ENCODE measurements at regions not wholly inside any gene's neighbourhood (a gene's known extent, or its start where the extent isn't known, plus 50 kb on each side); places are given as distances from the start of the nearest gene placed in this dataset.

DNA sequence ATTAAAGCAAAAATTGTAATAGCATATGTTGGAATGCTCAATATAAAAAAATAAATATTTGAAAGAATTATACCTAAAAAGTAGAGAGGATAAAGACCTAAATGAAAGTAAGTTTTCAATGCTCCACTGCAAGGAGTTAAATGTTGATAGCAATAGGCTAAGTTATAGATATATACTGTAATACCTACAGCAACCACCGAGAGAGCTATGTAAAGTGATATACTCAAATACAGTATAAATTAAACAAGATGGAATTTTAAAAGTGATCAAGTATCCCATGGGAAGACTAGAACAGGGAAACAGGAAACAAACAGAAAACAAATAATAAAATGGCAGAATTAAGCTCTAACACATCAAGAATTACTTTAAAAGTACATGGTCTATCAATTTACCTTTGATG, 73.9 kb downstream of the CASP3 start:
- no peak for DNase-seq

DNA sequence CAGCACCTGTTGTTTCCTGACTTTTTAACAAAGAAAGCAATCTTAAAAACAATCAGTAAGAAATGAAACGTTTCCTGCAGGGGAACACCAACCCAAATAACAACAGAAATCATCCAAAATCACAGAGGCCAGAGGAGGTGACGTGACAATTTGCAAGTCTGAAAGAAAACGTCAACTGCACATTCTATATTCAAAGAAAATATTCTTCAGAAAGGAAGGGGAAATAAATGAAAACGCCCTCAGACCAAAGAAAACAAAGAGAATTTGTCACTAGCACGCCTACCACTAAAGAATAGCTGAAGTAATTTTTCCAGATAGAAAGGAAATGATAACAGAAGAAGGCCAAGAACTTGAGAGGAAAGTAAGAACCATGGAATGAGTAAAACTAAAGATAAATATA, 74.4 kb downstream of the CASP3 start:
- DNase-seq = no peak

DNA sequence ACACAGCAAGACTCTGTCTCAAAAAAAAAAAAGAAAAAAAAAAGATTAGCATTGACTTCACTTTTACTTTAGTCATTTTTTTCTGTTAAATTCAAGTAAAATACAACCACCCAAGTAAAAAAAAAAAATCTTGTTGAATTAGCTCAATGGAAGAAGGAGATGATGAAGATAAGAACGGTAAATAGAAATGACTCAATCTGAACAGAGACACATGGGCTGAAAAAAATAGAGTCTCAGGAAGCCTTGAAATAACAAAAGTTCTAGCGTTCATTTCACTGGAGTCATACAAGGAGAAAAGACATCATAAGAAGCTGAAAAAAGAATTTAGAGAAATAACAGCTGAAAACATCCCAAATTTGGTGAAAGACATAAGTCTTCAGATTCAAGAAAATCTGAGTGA, 75.5 kb downstream of the CASP3 start:
- DNase-seq = no peak

DNA sequence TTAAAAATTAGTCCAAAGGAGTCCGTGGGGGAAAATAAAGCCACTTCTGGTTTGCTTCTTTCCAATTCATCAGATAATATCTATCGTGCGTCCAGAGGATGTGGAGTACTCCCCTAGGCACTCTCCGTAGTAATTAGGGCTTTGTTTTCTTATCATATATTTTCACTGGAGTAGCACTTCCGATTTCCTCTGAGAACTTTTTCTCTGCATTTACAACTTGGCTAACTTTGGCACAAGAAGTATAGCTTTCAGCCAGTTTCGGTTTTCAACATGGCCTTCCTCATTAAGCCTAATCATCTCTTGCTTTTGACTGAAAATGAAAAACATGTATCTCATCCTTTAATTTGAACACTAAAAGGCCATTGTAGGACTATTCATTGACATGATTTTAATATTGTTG, 80.5 kb downstream of the CASP3 start:
- DNase-seq = no peak

DNA sequence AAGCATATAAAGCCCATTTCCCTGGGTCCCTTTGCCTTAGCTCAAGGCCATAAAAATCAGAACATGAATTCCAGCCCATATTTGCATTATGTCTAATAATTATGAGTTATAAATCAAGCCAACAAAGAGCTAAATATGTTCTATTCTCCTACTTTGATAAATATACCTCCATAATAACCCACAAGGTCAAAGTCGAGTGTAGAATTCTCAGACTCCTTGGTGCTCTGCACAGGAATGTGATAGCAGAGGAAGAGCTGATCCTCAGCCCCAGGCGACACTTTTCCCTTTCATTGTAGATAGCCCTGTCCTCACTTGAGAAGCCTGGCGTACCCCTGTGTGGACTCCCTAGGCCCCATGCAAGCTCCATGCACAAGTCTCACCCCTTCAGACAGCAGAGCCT, 85.6 kb downstream of the CASP3 start:
- DNase-seq = no peak

DNA sequence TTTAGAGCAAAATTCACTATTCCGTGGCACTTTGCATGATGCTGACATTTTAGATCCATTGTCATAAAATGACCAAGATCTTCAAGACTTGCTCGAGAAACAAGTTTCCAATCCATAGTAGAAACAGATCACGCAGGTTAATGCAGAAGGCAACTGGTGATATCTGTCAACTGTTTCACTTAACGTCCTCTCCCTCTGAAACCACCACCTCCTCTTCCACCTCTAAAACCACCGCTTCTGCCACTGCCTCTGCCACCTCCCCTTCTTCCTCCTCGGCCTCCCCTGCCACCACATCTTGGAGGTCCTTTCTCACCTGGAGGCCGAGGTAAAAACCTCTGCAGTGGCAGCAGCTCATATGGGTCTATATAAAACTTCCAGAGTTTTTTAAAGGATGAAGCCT, 84.6 kb upstream of the IRF2 start:
- no peak for DNase-seq

DNA sequence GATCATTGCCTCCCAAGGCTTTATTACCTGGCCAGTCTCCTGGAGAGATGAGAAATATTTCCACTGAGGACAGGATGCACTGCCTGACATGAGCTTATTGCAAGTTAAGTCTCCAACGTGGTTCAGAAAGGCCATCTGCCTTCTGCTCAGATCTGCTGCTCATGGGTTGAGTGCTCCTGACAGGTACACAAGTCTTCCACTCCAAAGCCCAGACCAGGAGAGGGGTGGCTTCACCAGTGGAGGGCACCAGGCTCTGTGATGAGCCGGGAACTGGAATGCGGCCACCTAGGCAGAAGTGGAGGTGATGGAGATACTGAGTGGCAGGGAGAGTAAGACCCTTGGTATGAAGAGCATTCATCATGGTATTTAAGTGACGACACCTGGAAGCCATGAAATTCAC, 79.5 kb upstream of the IRF2 start:
- no peak for DNase-seq

DNA sequence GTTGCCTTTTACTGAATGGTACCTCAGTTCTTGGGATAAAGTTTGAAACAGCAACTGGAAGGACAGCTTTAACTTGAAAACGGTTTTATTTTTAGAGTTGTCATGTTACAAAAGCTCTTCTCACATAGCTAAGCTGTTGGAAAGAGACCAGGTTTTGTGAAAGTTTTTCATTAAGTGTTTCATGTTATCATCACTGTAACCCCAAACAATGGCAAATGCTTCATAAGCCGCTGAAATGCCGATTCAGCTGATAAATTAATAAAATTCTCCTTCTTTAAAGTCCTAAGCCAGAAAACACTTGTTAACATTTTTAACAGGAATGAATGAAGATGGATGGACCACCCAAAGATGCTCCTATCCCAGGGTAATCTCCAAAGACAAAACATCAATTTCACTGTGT, 76.1 kb upstream of the IRF2 start:
- DNase-seq = no peak

DNA sequence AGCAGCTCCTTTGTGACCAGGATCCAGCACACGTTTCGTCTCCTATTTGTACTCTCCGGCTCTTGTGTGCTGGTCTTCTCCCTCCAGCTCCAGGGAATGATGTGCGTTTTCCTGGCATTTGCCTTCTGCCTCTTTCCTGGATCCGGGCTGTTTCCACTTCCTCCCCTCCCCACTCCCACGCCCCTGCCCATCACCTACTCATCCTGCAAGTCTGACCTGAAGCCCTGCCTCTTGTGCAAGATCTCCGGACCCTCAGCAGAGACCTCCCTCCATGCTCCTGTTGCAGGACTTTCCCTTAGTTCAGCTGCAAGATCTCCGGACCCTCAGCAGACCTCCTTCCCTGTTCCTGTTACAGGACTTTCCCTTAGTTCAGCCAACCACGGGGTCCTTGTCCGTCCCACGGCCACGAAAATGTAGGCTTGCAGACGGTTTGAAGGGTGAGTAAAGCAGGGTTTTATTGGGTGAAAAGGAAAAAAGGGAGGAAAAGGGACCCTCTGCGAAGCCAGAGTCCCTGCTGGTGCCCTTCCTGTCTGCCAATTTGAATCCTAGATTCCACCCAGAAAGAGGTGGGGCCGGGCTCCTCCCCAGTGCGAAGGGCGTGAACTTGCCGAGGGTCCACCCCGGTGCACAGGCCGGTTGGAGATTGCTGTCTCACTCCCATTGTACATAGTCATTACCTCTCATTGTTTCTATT, 74.4 kb upstream of the IRF2 start:
- no peak for DNase-seq

DNA sequence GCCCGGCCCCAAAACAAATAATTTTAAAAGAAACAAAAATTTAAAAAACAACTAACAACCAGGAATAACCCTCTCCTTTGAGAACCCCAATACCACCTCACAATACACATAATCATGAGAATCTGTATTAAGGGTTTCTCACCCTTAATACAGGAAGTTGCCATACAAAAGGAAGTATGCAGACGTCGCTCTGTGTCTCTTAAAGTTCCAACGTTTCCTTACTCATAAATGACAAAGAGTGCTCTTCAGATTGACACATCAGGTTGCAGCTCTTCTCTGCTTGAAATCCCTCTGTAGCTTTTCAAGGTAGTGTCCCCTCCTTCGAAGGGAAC, 73.9 kb upstream of the IRF2 start:
- DNase-seq = no peak

DNA sequence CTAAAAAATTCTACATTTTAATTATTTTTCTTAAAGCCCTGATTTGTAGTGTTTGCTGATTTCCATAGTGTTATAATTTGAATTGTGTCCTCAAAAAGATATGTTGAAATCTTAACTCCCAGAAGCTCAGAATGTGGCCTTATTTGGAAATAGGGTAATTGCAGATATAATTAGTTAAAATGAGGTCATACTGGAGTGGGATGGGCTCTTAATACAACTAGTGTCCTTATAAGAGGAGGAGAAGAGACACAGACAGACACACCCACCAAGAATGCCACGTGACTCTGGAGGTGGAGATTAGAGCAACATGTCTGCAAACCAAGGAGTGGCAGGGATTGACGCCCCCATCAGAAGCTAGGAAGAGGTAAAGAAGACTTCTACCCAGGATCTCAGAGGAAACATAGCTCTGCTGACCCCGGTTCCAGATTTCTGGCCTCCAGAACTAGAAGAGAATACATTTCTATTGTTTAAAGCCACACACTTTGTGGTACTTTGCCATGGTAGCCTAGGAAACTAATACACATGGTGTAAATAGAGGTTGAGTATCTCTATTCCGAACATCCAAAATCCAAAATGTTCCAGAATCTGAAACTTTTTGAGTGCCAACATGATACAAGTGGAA, 70.5 kb upstream of the IRF2 start:
- no peak for DNase-seq

DNA sequence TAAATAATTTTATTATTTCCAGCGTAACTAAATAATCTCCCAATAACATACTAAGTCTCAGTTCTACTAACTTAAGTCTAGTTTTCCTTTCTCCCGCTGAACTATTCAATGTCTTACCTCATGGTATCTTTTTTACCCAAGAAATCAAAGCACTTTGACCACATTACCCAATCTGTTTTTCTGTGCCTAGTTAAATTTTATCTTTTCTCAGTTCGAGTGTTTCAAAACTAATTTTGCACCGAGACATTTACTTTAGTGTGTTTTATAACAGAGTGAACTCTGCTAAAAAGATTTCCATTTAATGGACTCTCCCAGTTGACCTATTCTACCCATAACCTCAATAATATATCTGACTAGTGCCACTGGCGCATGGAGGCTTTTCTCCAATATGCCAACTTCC, 67.6 kb upstream of the IRF2 start:
- no peak for DNase-seq

DNA sequence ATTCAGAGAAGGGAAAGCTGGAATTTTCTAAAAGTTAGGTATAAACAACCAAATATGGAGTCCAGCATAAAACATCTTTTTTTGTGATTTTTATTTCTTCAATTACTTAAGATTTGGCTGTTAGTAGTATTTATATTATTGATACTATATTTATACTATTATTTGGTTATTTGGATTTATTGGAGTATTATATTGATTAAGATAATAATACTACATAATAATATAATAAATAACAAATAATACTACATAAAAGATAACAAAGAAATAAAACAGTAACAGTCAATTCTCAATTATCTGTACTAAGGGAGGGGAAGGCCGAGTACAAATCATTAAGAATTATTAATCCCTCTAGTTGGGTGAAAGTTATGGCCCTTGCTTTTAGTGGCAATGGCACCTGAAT, 66.0 kb upstream of the IRF2 start:
- DNase-seq = no peak

DNA sequence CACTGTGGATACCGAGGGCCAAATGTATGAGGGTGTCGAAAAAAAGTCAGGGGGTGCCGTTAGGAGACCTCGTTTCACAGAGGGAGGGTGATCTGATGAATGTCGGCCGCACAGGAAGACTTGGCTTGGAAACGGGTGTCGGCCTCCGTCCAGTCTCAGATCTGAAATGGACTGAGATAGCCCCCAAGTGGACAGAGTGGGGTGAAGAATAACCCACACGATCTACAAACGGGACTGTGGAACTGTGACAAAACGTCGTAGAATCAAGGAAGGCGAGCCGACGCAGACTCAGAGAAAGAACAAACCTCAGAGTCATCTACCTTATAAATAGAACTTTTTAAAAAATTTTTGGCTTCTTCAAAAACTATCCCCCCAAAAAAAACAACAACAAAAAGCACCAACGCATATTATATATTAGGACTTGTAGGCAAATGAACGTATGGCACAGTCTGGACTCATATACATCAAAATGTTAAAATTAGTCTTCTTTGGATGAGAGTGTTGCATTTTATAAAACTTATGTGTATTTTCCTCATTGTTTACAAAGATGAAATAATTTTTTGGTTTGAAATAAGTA, 63.8 kb upstream of the IRF2 start:
- peak; percentile 73 for DNase-seq

DNA sequence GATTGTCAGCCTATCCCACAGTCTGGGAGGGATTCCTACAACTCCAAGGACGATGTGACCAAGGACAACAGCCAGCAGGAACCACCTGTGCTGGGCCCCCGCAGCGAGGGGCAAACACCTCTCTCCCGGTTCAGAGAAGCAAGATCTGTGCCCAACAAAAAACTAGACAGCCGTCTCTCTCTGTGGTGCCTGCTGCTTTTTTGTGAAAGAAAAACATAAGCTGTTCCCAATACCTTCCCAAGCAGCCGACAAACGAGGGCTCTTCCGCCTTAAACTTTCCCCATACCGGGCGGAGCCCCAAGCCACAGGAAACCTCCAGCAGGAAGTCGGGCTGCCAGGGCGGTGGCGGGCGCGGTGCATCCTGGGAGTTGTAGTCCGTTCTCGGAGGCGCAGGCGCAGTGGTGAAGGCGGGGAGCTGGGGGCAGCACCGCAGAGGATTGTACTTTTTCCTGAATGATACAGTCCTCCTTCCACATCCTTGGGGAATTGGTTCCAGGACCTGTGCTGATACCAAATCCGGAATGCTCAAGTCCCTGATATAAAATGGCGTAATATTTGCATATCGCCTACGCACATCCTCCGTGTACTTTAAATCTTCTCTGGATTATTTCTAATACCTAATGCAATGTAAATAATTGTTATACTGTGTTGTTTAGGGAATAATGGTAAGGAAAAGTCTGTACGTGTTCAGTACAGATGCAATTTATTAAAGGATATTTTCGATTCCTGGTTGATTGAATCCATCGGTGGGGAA, 63.1 kb upstream of the IRF2 start:
- peak; percentile 67 for DNase-seq

DNA sequence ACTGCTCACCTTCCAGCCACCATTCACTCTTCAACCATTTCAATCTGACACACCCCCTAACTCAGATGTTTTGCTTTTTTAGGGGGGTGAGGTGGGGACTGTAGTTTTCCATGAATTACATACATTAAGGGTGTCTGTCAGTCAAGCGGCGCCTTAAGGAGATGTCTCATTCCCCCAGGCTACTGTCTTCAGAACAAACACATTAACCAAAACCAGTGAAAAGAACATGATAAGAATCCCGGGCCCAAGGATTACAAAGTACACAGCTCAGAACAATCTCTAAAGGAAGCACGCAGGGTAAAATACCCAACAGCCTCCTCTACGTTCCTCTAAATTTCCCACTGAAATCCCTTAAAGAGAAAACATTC, 62.5 kb upstream of the IRF2 start:
- DNase-seq = no peak

DNA sequence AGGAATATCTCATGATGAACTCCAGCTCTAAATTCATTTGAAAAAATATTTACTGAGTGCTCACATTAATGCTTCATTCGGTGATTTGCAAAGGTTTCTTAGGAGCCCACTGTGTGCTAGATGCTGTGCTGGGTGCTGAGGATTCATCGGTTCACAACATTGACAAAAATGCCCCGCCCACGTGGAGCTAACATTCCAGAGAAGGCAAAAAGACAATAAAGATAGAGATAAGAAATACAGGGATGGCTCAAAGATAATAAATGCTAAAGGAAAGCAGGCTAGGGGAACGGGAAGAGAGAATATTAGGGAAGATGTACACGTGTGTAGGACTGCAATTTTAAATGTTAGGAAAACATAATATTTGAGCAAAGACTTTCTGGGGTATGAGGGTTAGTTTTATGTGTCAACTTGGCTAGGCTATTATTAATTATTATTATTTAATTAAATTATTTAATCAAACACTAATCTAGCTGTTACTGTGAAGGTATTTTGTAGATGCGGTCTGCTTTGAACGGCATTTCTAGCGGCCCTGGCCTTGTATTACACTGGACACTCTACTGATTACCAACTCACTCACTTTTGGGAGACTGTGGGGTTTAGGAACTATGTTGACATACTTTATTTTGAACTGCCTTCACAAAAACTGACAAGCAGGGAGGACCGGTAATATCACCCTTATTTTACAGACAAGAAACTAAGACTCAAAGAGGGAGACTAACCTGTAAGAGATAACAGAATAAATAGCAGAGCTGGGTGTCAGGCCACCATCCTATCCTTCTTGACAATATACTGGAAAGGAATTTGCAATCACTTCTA, 61.9 kb upstream of the IRF2 start:
- no peak for DNase-seq

DNA sequence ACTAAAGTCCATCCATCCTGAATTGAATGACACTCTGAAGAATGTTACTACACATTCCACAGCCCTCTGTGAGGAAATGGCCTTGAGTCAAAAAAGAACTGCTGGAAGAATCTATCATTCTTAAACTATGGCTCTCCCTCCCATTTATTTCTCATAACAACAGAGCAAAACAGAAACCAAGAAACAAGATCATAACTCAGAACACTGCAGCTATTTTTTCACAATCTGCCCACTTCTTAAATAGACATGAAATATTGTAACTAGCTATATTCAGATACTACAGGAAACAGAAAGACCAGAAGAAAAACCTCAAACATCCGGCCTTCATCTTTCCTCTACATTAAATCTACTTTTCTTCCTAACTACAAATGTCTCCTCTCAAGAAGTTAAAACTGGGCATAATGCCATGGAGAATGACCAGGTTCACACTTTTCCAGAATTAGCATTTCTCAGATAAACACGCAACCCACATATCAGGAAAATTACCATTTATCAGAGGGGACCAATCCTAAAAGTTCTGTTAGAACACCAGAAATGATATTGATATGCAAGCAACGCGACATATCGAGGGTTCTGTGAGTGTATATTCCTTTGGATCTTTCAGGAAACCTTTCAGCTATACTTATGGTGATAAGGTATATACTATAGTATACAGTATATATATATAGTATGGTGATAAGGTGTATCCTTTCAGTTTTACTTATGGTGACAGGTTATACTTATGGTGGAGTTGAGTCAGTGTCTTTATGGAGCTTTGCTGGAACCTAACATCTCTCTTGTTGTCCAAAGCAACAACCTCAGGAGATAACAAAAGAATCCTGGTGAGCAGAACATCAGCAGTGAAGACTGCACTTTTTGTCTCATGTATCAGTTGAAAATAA, 60.4 kb upstream of the IRF2 start:
- no peak for DNase-seq

DNA sequence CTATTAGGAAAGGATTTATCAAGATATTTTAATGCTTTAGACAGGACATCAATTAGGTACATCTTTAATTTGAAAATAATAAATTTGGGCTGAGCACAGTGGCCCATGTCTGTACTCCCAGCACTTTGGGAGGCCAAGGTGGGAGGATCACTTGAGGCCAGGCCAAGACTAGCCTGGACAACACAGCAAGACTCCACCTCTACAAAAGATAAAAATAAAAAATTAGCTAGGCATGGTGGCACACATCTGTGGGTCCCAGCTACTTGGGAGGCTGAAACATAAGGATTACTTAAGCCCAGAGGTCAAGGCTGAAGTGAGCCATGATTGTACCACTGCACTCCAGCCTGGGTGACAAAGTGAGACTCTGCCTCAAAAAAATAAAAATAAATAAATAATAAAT, 59.6 kb upstream of the IRF2 start:
- DNase-seq = no peak

DNA sequence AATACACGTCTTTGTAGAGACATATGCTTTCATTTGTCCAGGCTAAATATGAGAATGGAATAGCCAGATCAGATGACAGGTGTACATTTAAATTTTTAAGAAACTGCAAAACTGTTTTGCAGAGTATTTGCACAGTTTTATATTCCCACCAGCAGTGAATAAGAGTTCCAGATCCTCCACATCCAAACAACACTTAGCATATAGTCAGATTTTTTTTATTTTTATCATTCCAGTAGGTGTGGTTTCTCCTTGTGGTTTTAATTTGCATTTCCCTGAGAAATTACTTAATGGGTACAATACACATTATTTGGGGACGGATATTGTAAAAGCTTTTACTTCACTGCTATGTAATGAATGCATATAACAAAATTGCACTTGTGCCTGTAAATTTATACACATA, 56.7 kb upstream of the IRF2 start:
- no peak for DNase-seq

DNA sequence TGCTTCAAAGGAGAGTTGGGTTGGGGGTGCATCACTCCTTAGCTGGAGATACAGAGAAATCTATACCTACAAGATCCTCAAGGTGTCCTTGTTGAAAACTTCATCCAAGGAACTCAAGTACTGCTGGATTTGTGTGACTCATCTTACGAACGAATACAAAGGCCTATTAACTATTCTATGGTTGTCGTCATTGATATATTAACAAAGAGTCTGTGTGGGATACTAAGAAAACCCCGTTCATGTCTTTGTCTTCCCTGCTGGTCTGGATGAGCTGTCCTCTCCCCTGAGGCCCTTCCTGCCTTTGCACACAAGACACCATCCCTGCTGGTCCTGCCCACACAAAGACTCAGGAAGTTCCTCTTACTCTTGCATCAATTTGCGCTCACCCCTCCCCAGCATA, 54.9 kb upstream of the IRF2 start:
- no peak for DNase-seq

DNA sequence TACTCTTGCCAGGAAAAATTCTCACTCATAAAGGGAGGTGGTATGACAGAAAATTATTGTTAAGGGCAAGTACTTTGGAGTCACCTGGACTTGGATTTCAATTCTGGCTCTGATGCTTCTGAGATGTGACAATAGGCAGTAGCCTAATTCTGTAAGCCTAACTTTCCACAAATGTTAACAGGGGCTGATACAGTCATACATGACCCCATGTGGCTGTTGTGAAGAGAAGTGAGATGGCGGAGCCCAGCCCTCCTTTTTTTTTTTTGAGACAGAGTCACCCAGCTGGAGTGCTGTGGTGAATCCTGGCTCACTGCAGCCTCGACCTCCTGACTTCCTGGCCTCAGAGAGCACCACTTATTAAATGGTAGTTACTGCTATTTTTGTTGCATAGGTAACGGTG, 54.4 kb upstream of the IRF2 start:
- no peak for DNase-seq

All from NCI-H510A (cell line).